ENCODE measurements at regions not wholly inside any gene's neighbourhood (a gene's known extent, or its start where the extent isn't known, plus 50 kb on each side); places are given as distances from the start of the nearest gene placed in this dataset.

DNA sequence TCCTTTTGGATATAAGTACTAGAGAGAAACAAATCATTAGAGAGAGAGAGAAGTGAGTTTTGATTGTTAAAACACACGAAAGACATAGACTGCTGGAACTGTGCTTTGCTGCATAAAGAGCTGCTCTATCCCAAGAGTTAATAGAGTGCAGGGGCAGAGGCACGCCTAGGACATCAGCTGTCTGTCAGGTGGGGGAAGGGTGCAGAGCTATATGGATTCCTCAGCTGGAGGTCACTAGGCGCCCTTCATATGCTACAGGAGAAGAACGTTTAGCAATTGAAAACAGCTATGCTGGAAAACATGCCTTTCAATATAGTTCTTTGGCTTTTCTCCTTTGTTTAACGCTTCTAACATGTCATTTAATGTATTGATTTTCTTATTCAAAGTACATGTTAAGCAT, 169.0 kb upstream of the MCHR2 start:
- Histone ChIP-seq H3K27me3 (ENCODE audit: insufficient read depth, low read depth) (no peaks in the 10 kb centered on the region), H3K79me2 (ENCODE audit: low read depth) (no peaks in the 10 kb centered on the region), H3K4me1 (replicated peaks; ENCODE audit: insufficient read depth) (no peaks in the 10 kb centered on the region), H3K4me2 (no peak overlapping the region), H4K20me1 (ENCODE audit: insufficient read depth) (no peaks in the 10 kb centered on the region), H2AFZ (no peak overlapping the region), H3F3A (ENCODE audit: insufficient read depth, low read depth) (no peaks in the 10 kb centered on the region), H3K4me3 (no peak overlapping the region), H3K27ac (no peak overlapping the region), H3K9me2 (ENCODE audit: insufficient read depth) (no peaks in the 10 kb centered on the region), H3K36me3 (ENCODE audit: low read depth) (no peaks in the 10 kb centered on the region), H3K9me3 (ENCODE audit: insufficient read depth, low read depth) (no peaks in the 10 kb centered on the region)
- intact Hi-C loops (cut with micrococcal nuclease; ENCODE audit: unreplicated experiment) = no loop called here
- DNase-seq = no peak
- TF ChIP-seq EZH2 (IDR thresholded peaks at IDR 0.05; ENCODE audit: low read depth) = no peak
- no peak for TF ChIP-seq CTCF (conservative IDR thresholded peaks at IDR 0.05)
- CTCF ChIA-PET = no interaction called here
- no TSS peak for BruUV-seq (replicated peaks)
- POLR2A ChIA-PET (ENCODE audit: unreplicated experiment) = no interaction called here

- BruUV-seq (replicated peaks) = no TSS peak
- no peak for DNase-seq
- Histone ChIP-seq H3K27me3 (ENCODE audit: insufficient read depth, low read depth) (no peaks in the 10 kb centered on the region), H3F3A (ENCODE audit: insufficient read depth, low read depth) (no peaks in the 10 kb centered on the region), H2AFZ (no peak overlapping the region), H3K9me2 (ENCODE audit: insufficient read depth) (no peaks in the 10 kb centered on the region), H3K27ac (no peak overlapping the region), H3K4me1 (replicated peaks; ENCODE audit: insufficient read depth) (no peaks in the 10 kb centered on the region), H3K9me3 (ENCODE audit: insufficient read depth, low read depth) (no peaks in the 10 kb centered on the region), H3K79me2 (ENCODE audit: low read depth) (no peaks in the 10 kb centered on the region), H3K36me3 (ENCODE audit: low read depth) (no peaks in the 10 kb centered on the region), H3K4me2 (no peak overlapping the region), H3K4me3 (no peak overlapping the region), H4K20me1 (ENCODE audit: insufficient read depth) (no peaks in the 10 kb centered on the region)
- intact Hi-C loops (cut with micrococcal nuclease; ENCODE audit: unreplicated experiment) = no loop called here
- CTCF ChIA-PET = no interaction called here
- TF ChIP-seq CTCF (conservative IDR thresholded peaks at IDR 0.05) (no peak), EZH2 (IDR thresholded peaks at IDR 0.05; ENCODE audit: low read depth) (no peak)
- POLR2A ChIA-PET (ENCODE audit: unreplicated experiment) = no interaction called here
Observed at GRCh38 chr6:100161782-100162365, 167.9 kb upstream of the MCHR2 start.

DNA sequence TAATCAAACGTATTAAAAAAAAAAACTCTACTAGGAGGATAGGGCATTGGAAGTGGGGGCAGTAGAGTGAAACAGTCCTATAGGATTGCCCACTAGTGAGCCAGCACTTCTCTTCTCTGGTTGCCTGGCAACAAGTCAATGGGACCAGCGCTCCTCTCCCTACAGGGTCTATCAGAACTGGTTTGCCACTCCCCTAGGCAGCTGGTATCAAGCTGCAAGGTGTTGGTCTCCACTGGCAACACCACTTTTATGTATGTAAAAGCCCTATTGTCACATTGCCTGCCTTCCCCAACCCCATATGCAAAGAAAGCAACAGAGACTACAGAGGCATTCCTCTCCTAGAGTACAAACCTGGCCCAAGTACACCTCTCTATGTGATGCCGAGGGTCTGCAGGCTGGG, 166.9 kb upstream of the MCHR2 start:
- Histone ChIP-seq H3K79me2 (ENCODE audit: low read depth) (no peaks in the 10 kb centered on the region), H3K9me3 (ENCODE audit: insufficient read depth, low read depth) (no peaks in the 10 kb centered on the region), H3F3A (ENCODE audit: insufficient read depth, low read depth) (no peaks in the 10 kb centered on the region), H3K4me2 (no peak overlapping the region), H3K4me3 (no peak overlapping the region), H3K9me2 (ENCODE audit: insufficient read depth) (no peaks in the 10 kb centered on the region), H4K20me1 (ENCODE audit: insufficient read depth) (no peaks in the 10 kb centered on the region), H3K36me3 (ENCODE audit: low read depth) (no peaks in the 10 kb centered on the region), H3K27ac (no peak overlapping the region), H3K27me3 (ENCODE audit: insufficient read depth, low read depth) (no peaks in the 10 kb centered on the region), H2AFZ (no peak overlapping the region), H3K4me1 (replicated peaks; ENCODE audit: insufficient read depth) (no peaks in the 10 kb centered on the region)
- TF ChIP-seq EZH2 (IDR thresholded peaks at IDR 0.05; ENCODE audit: low read depth) (no peak), CTCF (conservative IDR thresholded peaks at IDR 0.05) (no peak)
- ChIA-PET POLR2A (ENCODE audit: unreplicated experiment) (no interaction called here), CTCF (no interaction called here)
- BruUV-seq (replicated peaks) = no TSS peak
- DNase-seq = no peak
- intact Hi-C loops (cut with micrococcal nuclease; ENCODE audit: unreplicated experiment) = no loop called here
